ENCODE measurements at regions not wholly inside any gene's neighbourhood (a gene's known extent, or its start where the extent isn't known, plus 50 kb on each side); places are given as distances from the start of the nearest gene placed in this dataset.

DNA sequence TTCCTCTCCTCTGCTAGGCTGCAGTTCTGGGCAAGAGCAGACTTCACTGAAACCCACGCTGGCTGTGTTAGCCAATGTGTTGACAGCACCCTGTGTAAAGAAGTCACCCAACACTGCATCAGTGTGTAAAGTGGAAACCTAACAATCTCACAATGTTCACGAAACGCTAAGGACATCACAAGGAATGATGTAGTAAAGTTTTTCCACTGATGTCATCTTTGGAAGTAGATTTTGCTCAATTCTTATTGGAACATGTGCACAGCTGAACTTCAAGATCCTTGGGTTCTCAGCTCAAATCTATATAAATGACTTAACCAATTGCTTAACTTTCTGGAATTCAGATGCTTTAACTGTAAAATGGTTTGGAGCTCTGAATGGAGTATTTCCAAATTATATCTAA lies 1112.5 kb downstream of the TSN start:
- no peak for TF ChIP-seq TAF7 (optimal IDR thresholded peaks at IDR 0.05; ENCODE audit: borderline replicate concordance, low read depth, low read length)
- no peak for TF ChIP-seq RFX5 (IDR thresholded peaks at IDR 0.05; ENCODE audit: borderline replicate concordance, low read depth, low read length)
- TF ChIP-seq TAF1 (IDR thresholded peaks at IDR 0.05; ENCODE audit: low read depth, low read length), result no peak
- TF ChIP-seq MAFK (IDR thresholded peaks at IDR 0.05; ENCODE audit: low read depth, low read length), result no peak
- TF ChIP-seq RNF2 (IDR thresholded peaks at IDR 0.05; ENCODE audit: borderline replicate concordance, low read depth, low read length, missing control alignments, poor library complexity, severe bottlenecking), result no peak
